Effector memory CD8-positive, alpha-beta T cell (primary cell): ENCODE measurements at regions not wholly inside any gene's neighbourhood (a gene's known extent, or its start where the extent isn't known, plus 50 kb on each side); places are given as distances from the start of the nearest gene placed in this dataset.

Experiments
- ATAC-seq: fragments of 150-1000 bp; cut with Tn5 transposase; replicated peaks from 2 replicates; pipeline ENCODE4 v1.10.0; 2021; ENCODE audit warnings: mild to moderate bottlenecking, moderate library complexity
- DNase-seq, 3 experiments: peaks; one replicate each; pipeline ENCODE4 v3.0.0; 2021
- H3K27ac Mint-ChIP-seq, 2 donors: one replicate each; pipeline ENCODE4 v1.8.0; 2022; ENCODE audit warnings: mild to moderate bottlenecking in 2 of 2, mixed read lengths in 2 of 2, moderate library complexity in 2 of 2
- H3K27me3 Mint-ChIP-seq, 2 donors: one replicate each; pipeline ENCODE4 v1.8.0; 2022; ENCODE audit warnings: mixed read lengths in 2 of 2
- H3K36me3 Mint-ChIP-seq: one replicate; pipeline ENCODE4 v1.8.0; 2022; ENCODE audit warnings: mild to moderate bottlenecking, moderate library complexity, mixed read lengths; ENCODE audit not compliant: insufficient read depth
- H3K4me1 Mint-ChIP-seq, 2 donors: one replicate each; pipeline ENCODE4 v1.8.0; 2022; ENCODE audit warnings: low read depth in 2 of 2, mixed read lengths in 2 of 2
- H3K4me3 Mint-ChIP-seq, 2 donors: one replicate each; pipeline ENCODE4 v1.8.0; 2022; ENCODE audit warnings: mild to moderate bottlenecking in 2 of 2, mixed read lengths in 2 of 2, moderate library complexity in 2 of 2
- H3K9me3 Mint-ChIP-seq, 2 donors: one replicate each; pipeline ENCODE4 v1.8.0; 2022; ENCODE audit warnings: mixed read lengths in 2 of 2

DNA sequence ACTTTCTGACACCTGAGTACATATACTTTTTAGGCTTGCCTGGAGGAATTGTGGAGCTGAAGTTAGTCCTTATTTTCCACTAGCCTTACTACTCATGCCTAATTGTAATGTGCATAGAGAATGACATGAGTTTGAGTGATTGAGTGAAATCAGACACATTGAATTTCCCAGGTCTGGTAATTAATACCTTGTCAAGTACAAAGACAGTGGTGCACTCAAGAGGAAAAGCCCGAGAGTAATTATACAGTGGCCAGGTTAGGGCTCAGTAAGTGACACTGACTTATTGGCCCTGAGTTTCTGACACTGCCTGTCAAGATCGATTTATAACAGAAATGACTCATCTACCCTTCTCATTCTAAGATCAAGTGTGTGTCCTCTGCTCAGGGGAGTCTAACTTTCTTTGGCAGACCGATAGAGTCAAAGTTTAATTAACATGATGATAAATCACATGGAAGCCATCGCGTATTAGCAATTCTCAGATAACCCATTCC is 288.3 kb downstream of the TPBG start:
- no peaks in the 10 kb centered on the region for H3K27me3 Mint-ChIP-seq
- ATAC-seq (no peak), DNase-seq (no peak)
- no peaks in the 10 kb centered on the region for H3K36me3 Mint-ChIP-seq
- no peaks in the 10 kb centered on the region for H3K4me1 Mint-ChIP-seq
- peaks cover 2 to 7% of the 10 kb centered on the region in 2 donors for H3K9me3 Mint-ChIP-seq
- no peak overlapping the region for H3K27ac Mint-ChIP-seq
- no peak overlapping the region for H3K4me3 Mint-ChIP-seq

DNA sequence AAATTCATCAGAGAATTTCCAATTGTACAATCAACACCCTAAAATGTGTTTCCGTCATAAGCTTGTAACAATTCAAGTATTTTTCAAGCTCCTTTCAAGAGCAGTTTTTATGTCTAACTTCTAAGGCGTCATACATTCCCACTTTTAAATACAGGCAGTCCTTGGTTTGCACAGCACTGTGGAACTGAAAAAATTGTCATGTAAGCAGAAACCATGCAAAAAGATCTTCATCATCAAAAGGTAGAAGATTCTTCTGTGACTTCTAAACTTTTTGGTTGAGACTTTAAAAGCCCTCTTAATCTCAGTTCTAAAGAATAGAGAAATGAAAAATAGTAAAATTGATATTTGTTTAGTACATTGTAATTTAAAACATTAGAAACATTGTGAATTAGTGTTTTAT is 315.6 kb downstream of the TPBG start:
- DNase-seq = no peak
- Mint-ChIP-seq H3K4me3 (no peak overlapping the region), H3K36me3 (no peaks in the 10 kb centered on the region), H3K9me3 (peaks cover 6 to 8% of the 10 kb centered on the region in 2 donors), H3K27me3 (peaks cover 7 to 19% of the 10 kb centered on the region in 2 donors), H3K27ac (no peak overlapping the region), H3K4me1 (no peaks in the 10 kb centered on the region)
- ATAC-seq = no peak

DNA sequence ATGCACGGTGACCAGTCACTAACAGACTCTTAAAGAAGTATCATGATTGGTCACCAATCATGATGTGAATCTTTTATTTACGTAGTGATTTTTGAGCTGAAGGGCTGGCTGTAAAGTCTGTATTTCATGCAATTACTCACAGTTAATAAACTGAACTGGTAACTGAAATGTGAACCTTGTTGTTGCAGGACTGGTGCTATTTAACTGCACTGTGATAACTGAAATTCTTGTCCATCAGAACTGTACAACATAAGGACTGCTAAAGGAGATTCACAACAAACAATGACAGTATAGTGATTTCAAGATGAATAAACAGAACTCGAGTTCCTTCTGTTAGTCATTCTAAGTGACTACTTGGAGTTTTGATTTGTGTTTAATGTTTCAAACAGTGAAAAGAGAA is 316.6 kb downstream of the TPBG start:
- no peak for DNase-seq
- Mint-ChIP-seq H3K36me3 (no peaks in the 10 kb centered on the region), H3K9me3 (peaks cover 6 to 8% of the 10 kb centered on the region in 2 donors), H3K27me3 (peaks cover 7 to 19% of the 10 kb centered on the region in 2 donors), H3K4me1 (no peaks in the 10 kb centered on the region), H3K27ac (no peak overlapping the region), H3K4me3 (no peak overlapping the region)
- no peak for ATAC-seq

DNA sequence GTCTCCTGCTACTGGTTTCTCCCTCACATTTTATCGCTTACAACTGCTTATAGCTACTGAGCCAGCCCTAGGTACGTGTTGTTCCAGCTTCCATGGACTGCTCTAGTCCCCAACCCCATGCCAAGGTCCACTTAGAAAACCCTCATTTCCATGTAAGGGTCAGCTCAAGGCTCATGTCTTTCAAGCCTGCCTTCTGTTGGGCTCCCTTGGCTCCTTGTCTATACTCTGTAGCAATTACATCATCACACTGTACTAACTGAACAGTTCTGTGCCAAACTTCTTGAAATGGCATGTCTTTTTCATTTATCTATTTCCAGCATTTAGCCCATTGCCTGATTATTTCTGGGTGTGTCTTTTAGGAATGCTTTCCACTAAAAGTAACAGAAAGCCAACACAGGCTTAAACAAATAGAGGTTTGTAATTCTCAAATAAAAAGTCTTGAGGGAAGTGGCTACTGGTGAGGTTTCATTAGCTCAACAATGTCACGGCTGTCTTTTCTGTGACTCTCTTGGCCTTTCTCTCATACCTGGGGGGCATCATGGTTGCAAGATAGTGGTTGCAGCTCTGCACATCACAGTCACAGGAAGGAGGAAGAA is 317.6 kb downstream of the TPBG start:
- H3K27me3 Mint-ChIP-seq = peaks cover 7 to 26% of the 10 kb centered on the region in 2 donors
- no peaks in the 10 kb centered on the region for H3K36me3 Mint-ChIP-seq
- DNase-seq (no peak), ATAC-seq (no peak)
- no peaks in the 10 kb centered on the region for H3K4me1 Mint-ChIP-seq
- H3K9me3 Mint-ChIP-seq = peaks cover 6 to 8% of the 10 kb centered on the region in 2 donors
- no peak overlapping the region for H3K4me3 Mint-ChIP-seq
- H3K27ac Mint-ChIP-seq = no peak overlapping the region

DNA sequence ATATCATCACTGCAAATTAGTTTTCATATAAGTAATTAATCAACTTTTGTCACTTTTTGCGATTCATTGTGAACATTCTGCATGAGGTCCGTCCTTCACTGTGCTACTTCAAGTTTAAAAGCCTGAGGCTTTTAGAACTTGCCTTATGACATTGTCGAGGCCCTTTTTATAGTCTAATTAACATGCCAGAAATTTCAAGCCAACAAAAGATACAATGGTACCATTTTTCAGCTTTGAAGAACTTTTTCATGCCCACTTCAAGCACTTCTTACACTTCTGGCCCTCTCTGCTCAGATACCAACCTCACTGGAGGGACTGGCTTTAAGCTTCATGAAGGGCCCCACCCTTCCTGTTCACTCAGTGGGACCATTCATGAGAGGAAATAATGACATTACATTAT is 323.1 kb downstream of the TPBG start:
- peaks cover 0 to 2% of the 10 kb centered on the region in 2 donors for H3K4me1 Mint-ChIP-seq
- no peak overlapping the region for H3K4me3 Mint-ChIP-seq
- ATAC-seq (no peak), DNase-seq (no peak)
- H3K9me3 Mint-ChIP-seq = peaks cover 0 to 1% of the 10 kb centered on the region in 2 donors
- H3K36me3 Mint-ChIP-seq = no peaks in the 10 kb centered on the region
- no peak overlapping the region for H3K27ac Mint-ChIP-seq
- H3K27me3 Mint-ChIP-seq = peaks cover 11 to 33% of the 10 kb centered on the region in 2 donors

DNA sequence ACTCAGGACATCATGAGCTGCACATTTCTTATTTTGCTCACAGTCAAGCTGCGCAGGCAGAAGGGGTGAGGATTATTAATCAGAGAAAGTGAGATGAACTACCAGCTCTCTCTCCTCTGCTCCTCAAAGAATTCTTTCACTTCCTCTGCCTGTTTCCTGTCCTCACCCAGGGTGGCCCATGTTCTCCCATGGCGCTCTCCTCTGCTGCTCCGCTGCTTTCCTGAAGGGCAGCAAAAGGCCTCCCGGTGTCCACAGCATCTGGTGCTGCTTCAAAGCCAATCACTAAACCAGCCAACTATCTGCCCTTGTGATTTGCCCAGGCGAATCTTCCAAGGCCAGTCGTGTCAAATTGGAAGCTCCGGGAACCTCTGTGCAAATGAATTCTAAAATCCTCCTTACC is 324.2 kb downstream of the TPBG start:
- Mint-ChIP-seq H3K27me3 (peaks cover 5 to 41% of the 10 kb centered on the region in 2 donors), H3K27ac (no peak overlapping the region), H3K4me3 (no peak overlapping the region), H3K36me3 (no peaks in the 10 kb centered on the region), H3K9me3 (peaks cover 0 to 1% of the 10 kb centered on the region in 2 donors), H3K4me1 (peaks cover 0 to 2% of the 10 kb centered on the region in 2 donors)
- no peak for ATAC-seq
- no peak for DNase-seq

DNA sequence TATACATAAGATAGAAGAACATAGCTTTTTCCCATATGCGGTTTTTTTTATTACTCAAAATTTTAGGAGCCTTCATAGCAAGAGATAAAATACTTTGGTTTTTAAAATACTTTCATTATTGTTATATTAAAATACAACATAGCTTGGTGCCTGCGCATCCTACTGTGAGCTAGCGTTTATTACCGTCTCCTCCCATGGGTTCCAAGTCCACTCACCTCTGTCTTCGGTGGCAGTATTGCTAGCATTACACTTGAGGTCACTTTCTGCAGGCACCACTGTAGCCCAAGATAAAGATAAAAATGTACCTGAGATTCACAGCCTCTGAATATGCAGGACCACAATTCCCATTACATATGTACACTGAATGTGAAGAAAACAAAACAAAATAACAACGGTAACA is 326.7 kb downstream of the TPBG start:
- Mint-ChIP-seq H3K27me3 (peaks cover 5 to 39% of the 10 kb centered on the region in 2 donors), H3K4me1 (peaks cover 0 to 2% of the 10 kb centered on the region in 2 donors), H3K9me3 (peaks cover 0 to 3% of the 10 kb centered on the region in 2 donors), H3K27ac (no peak overlapping the region), H3K36me3 (no peaks in the 10 kb centered on the region), H3K4me3 (no peak overlapping the region)
- DNase-seq = no peak
- no peak for ATAC-seq

DNA sequence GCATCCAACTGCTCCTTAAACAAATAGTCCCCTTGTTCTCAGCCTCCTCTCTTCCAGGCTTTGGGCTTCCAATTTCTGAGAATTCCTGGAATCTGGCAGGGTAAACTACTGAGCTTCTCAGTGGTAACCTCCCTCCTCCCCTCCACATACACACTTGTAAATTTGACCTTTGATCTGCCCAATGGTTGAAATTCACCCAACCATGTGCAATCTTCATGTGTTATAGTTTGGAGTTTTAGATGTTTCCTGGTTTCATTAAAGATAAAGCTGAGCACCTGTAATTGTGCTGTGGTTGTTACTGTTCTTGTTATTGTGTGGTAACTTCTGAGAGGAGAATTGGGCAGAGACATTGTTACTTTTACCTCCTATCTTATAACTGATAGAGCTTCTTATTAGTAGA is 328.4 kb downstream of the TPBG start:
- peaks cover 5 to 32% of the 10 kb centered on the region in 2 donors for H3K27me3 Mint-ChIP-seq
- peaks cover 0 to 2% of the 10 kb centered on the region in 2 donors for H3K4me1 Mint-ChIP-seq
- ATAC-seq (no peak), DNase-seq (no peak)
- H3K4me3 Mint-ChIP-seq = no peak overlapping the region
- no peaks in the 10 kb centered on the region for H3K36me3 Mint-ChIP-seq
- no peak overlapping the region for H3K27ac Mint-ChIP-seq
- peaks cover 0 to 3% of the 10 kb centered on the region in 2 donors for H3K9me3 Mint-ChIP-seq

DNA sequence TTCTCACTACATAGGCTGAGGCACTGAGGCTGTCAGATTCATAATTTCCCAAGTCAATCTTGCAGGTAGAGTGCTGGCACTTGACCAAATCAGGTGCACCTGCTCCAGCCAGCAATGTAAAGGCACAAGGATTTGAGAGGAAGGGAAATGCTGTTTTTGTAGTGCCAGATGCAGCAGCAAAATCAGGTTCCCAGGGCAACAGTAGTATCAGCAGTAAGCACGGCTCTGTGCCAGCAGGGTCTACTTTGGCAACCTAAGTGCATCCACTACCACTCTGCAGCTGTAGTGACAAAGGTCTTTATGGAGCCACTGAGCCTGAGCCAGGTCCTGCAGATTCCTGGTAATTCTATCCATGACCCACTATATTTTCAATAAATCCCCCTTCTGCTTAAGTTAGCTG is 329.5 kb downstream of the TPBG start:
- peaks cover under 1 to 27% of the 10 kb centered on the region in 2 donors for H3K27me3 Mint-ChIP-seq
- no peak overlapping the region for H3K27ac Mint-ChIP-seq
- H3K4me3 Mint-ChIP-seq = no peak overlapping the region
- DNase-seq (no peak), ATAC-seq (no peak)
- H3K9me3 Mint-ChIP-seq = peaks cover 0 to 3% of the 10 kb centered on the region in 2 donors
- H3K4me1 Mint-ChIP-seq = no peaks in the 10 kb centered on the region
- H3K36me3 Mint-ChIP-seq = no peaks in the 10 kb centered on the region

DNA sequence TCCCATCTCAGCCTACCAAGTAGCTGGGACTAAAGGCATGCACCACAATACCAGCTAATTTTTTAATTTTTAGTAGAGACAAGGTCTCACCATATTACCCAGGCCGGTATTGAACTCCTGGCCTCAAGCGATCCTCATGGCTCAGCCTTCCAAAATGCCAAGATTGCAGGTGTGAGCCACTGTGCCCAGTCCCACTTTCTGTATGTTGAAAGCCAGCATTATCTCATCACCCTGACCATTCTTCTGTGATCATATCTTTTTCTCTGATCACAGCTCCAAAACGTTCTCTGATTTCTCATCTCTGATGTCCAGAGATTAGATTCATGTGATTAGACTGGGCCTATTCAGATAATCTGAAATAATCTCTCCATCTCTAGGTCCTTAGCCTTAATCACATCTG is 337.7 kb downstream of the TPBG start:
- ATAC-seq (no peak), DNase-seq (no peak)
- H3K4me3 Mint-ChIP-seq = no peak overlapping the region
- no peak overlapping the region for H3K27ac Mint-ChIP-seq
- no peaks in the 10 kb centered on the region for H3K36me3 Mint-ChIP-seq
- H3K4me1 Mint-ChIP-seq = no peaks in the 10 kb centered on the region
- peaks cover 0 to 2% of the 10 kb centered on the region in 2 donors for H3K9me3 Mint-ChIP-seq
- no peaks in the 10 kb centered on the region for H3K27me3 Mint-ChIP-seq

DNA sequence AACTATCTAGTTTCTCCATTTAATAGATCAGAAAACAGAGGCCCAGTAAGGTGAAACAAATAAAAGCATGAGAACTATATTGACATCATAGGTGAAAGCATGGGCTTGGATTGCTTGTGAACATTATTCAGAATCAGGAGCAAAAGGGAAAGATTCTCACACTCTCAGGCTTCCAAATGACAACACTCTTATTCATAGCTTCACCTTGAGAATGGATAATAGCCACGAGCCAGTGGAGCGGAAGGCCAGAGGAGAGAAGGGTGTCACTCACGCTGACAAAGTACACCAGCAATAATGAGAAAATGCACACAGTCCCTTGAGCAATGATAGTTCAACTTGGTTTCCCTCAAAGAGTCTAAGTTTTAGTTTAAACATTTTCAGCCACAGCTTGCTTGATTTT is 339.0 kb downstream of the TPBG start:
- no peak for ATAC-seq
- no peak overlapping the region for H3K4me3 Mint-ChIP-seq

DNA sequence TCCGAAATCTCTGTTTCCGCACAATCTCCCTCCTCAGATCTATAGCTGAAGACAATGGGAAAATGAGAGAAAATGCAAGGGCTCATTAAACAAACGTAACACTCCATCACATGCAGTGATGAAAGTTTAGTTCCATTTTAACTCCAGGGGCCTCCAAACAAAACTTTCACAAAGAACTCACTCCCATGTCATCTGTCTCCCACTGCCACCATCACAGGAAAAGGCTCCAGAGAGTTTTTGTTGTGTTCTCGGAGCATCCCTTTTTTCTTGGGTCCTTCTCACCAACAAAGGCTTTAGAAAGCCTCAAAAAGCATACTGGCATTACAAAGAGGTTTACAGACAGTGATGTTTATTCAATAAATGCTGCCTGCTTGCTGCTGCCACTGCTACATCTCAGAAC is 339.6 kb downstream of the TPBG start:
- DNase-seq (no peak), ATAC-seq (no peak)
- Mint-ChIP-seq H3K36me3 (no peaks in the 10 kb centered on the region), H3K27ac (no peak overlapping the region), H3K4me1 (no peaks in the 10 kb centered on the region), H3K9me3 (peaks cover 0 to 2% of the 10 kb centered on the region in 2 donors), H3K4me3 (no peak overlapping the region), H3K27me3 (no peaks in the 10 kb centered on the region)

More for the DNA sequence above, 339.0 kb downstream of the TPBG start:
- Mint-ChIP-seq H3K9me3 (peaks cover 0 to 2% of the 10 kb centered on the region in 2 donors), H3K27ac (no peak overlapping the region), H3K4me1 (no peaks in the 10 kb centered on the region), H3K36me3 (no peaks in the 10 kb centered on the region), H3K27me3 (no peaks in the 10 kb centered on the region)
- DNase-seq = no peak

DNA sequence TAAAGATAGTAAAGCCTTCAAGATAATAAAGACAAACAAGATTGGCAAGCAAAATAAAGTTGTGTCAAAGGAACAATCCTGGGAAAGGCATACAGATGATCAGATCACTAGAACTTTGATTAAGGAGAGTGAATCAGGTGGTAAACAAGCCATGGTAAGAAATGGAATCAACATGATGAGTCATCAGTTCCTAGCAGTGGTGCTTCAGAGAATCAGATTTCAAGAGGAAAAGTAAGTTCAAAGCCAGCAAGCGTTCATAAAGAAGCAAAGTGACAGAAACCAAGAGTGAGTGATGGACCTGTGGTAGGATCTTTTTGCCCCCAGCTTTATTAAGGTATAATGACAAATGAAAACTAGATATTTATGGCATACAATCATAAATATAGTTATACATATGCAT is 340.4 kb downstream of the TPBG start:
- Mint-ChIP-seq H3K9me3 (peaks cover 0 to 2% of the 10 kb centered on the region in 2 donors), H3K36me3 (no peaks in the 10 kb centered on the region), H3K27ac (no peak overlapping the region), H3K4me3 (no peak overlapping the region), H3K4me1 (no peaks in the 10 kb centered on the region), H3K27me3 (no peaks in the 10 kb centered on the region)
- ATAC-seq (no peak), DNase-seq (no peak)

DNA sequence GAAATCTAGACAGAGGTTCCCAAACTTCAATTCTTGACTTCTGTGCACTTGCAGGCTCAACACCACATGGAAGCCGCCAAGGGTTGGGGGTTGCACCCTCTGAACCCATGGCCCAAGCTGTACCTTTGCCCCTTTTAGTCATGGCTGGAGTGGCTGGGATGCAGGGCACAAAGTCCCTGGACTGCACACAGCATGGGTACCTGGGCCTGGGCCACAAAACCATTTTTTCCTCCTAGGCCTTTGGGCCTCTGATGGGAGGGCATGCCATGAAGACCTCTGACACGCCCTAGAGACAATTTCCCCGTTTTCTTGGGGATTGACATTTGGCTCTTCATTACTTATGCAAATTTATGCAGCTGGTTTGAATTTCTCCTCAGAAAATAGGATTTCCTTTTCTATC is 342.0 kb downstream of the TPBG start:
- Mint-ChIP-seq H3K36me3 (no peaks in the 10 kb centered on the region), H3K9me3 (peaks cover 0 to 2% of the 10 kb centered on the region in 2 donors), H3K27me3 (peaks cover 0 to 5% of the 10 kb centered on the region in 2 donors), H3K4me1 (no peaks in the 10 kb centered on the region), H3K4me3 (no peak overlapping the region), H3K27ac (no peak overlapping the region)
- no peak for DNase-seq
- ATAC-seq = no peak
